GDM1 (cell line): ENCODE measurements at regions not wholly inside any gene's neighbourhood (a gene's known extent, or its start where the extent isn't known, plus 50 kb on each side); places are given as distances from the start of the nearest gene placed in this dataset.

ENCODE experiments used
- DNase-seq: peaks from one replicate; lab custom pipeline; 2025; lab: John Stamatoyannopoulos, UW

DNA sequence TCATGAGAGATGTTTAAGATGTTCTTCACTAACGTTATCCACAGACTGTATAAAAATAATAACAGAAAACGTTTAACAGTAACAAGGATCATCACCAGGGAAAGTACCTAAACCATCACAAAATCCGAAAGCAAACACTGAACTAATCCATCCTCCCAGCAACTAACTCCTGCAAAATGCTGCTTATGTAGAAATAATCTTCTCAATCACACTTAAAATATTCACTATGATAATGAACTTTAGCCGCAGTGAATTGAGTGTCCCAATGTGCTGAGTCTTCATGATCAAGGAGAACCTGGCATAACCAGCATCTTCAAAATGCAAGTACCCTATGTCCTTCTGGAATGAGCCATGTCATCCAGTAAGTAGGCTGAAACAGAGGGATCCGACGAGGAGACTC lies 166.1 kb downstream of the LTN1 start:
- no peak for DNase-seq

DNA sequence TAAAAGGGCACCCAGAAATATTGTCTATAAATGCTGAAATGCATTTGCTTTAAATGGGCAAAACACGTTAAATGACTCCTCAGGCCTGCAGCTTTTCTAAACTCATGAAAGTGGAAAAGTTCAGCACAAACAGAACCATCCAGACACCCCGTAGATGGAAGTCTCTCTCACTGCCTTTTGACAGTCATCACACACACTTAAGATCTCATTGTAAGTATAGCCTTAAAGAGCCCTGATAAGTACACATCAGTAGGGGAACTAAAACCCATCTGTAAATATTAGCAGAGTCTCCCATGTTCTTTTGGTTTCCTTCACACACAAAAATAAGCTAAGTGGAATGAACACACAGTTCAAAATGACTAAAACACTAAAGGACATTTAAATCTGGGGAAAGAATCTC lies 166.7 kb downstream of the LTN1 start:
- no peak for DNase-seq

DNA sequence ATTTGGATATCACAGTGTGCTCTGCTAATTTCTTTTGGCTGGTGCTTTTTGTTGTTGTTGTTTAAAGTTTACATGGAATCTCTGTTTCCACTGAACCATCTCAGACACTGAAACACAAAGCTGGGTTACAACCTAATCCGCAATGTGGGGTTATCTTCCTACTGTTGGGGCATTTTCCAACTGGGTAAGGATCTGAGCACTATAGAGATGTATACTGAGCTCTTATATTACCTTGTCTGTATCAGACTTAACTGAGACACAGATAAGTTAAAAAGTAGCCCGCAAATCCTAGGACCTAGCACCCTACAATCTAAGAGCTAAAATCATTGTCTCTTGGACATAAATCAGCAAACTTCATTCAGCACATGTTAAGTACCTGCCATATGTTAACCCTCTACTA lies 169.2 kb downstream of the LTN1 start:
- DNase-seq = no peak

DNA sequence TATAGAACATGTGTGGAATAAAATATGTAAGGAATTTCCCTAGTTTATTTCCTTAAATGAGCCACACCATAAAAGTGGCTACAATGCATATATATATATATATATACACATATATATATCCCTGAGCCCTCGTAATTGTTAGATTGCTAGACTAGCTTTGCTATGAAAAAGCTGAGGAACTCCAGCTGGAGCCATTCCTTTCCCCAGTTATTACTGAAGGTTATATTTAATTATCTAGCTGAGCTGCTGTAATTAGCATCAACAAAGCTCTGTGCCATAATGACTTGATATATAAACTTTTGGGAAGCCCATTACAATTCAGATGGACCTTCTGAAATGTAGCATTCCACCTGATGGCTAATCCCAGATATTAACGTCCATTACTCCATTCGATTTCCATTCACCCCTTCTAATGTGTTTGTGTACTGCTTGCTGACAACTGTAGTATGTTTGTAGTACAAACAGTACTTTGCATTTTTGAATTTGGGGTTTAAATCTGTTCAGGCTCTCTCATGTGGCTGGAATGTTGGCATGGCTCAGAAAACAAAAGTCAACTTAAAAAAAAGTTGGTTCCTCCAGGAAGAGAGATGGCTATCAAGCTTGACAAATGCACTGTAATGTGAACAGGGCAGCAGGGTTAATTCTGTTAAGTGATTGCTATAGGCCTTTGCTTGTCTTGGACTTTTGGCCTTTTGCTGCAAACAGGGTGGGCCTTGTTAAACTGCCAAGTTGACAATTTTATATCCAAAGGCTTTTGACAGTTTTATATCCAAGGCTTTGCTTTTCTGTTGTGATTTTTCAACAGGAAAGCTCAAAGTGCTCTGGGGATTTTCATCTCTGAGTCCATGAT lies 170.0 kb downstream of the LTN1 start:
- no peak for DNase-seq

DNA sequence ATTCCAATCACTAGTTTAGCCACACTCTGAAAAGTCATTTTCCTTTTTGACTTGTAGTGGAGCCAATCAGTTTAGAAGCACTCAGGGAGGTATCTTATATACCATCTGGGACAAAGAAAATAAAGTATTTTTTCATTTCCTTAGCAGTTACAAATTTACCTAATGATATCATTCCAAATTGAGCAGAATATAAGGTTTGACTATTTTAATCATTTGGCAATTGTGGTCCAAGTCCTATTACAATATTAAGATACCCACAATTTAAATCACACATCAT lies 170.6 kb downstream of the LTN1 start:
- DNase-seq = no peak

DNA sequence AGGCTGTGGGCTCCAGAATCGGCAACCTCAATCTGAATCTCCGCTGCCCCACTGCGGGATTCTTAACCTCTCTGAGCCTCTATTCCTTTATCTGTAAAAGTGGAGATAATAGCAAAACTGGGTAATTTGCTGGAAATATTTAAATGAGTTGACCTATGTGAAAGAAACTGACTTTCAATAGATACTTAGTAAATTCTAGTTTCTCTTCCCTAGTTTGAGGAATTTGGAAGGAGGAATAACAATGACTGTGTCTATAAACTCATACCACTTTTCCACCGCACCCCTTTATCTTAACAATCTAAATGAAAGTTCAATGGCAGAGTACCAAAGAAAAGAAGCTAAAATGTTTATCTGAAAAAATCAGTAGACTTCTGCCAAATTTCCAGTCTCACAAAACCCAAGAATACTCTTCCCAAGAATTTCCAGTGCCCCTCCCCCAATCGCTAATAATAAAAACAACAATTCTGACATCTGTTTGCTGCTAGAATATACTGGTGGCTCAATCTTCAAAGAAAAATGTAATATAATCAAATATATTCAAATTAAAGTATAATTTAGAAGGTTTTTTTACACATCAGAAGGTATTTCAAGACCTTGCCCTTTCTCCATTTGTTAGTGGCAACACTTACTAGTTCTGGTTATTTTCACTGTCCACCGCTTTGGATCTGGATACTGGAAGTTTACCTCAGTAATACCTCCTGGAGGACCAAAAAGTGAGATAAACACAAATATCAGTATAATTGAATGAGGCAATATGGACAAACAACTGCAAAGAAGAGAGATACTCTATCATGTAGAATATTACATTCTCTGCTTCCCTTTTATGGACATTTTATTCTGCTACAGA lies 171.2 kb downstream of the LTN1 start:
- no peak for DNase-seq

- DNase-seq = no peak
Measured at GRCh38 chr21:28818663-28819278, 173.9 kb downstream of the LTN1 start.

DNA sequence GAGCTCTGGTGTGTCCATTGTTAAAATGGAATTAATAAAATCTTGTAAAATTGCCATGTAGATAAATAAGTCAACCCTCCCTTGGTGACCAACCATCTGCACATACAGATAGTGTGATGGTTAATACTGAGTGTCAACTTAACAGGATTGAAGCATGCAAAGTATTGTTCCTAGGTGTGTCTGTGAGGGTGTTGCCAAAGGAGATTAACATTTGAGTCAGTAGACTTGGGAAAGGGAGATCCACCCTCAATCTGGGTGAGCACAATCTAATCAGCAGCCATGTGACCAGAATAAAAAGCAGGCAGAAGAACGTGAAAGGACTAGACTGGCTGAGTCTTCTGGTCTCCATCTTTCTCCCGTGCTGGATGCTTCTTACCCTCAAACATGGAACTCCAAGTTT lies 174.8 kb downstream of the LTN1 start:
- no peak for DNase-seq

- DNase-seq = no peak
Measured at GRCh38 chr21:28811860-28812259, 180.8 kb downstream of the LTN1 start.

DNA sequence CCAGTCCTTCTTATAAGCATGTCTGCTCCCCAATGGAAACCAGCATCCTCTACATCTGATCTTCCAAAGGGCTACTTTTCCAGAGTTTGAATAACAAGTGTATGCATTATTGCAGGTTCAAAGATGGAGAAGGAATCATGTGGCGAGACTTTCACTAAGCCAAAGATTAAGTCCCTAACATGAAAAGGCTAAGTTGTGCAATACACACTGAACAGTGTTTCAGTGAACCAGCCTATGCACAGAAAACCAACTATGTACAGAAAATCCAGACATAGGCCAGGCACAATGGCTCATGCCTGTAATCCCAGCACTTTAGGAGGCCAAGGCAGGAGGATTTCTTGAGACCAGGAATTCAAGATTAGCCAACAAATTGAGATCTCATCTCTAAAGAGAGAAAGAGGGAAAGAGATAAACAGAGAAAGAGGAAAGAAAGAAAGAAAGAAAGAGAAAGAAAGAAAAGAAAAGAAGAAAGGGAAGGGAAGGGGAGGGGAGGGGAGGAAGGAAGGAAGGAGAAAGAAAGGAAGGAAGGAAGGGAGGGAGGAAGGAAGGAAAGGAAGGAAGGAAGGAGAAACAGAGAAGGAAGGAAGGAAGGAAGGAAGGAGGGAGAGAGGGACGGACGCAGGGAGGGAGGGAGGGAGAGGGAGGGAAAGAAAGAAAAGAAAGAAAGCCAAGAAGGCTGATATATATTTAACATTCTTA lies 181.7 kb downstream of the LTN1 start:
- no peak for DNase-seq

- DNase-seq = no peak
Measured at GRCh38 chr21:28805885-28806284, 186.8 kb downstream of the LTN1 start.

DNA sequence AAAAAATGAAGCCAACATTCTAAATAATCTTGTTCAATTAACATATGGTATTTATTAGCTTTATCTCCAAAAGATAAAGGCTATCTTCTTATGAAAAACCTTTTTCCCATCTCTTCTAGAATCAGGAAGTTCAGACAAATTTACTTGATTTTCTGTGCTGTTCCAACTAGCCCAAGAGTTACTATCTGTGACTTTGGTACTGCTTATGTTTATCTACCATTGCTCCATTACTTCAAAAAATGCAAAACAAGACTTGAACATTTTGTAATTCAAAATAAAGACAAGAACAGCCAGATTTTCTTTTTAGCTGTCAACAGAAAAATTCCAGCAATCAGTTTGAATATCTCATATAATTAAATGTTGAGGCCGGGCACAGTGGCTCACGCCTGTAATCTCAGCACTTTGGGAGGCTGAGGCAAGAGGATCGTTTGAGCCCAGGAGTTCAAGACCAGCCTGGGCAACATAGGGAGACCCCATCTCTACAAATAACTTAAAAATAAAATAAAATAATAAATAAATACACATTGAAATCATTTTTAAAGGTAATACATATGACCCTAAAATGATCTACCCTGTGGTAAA lies 188.5 kb downstream of the LTN1 start:
- DNase-seq = no peak

DNA sequence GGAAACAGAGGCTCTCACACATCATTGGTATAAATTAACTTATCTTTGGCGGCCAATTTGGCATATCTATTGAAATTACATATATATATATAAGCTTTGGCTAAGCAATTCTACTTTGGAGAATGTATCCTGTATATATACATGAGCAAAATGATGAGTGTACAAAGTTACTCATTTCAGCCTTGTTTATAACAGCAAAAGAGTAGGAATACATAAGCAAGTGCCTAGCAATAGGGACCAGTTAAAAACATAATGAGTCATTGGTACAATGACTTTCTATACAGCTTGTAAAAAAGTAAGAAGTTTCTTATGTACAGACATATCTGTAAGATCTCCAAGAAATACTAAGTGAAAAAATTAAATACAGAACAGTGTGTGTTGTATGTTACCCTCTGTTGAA lies 190.8 kb downstream of the LTN1 start:
- DNase-seq = no peak

GRCh38 chr21:28799926-28800325 lies 192.8 kb downstream of the LTN1 start:
- no peak for DNase-seq

- DNase-seq = no peak
Measured at GRCh38 chr21:28798798-28799197, 193.9 kb downstream of the LTN1 start.

GRCh38 chr21:28795251-28795650 lies 197.4 kb downstream of the LTN1 start:
- no peak for DNase-seq

GRCh38 chr21:28794371-28794851 lies 198.3 kb downstream of the LTN1 start:
- no peak for DNase-seq

- no peak for DNase-seq
Measured at GRCh38 chr21:28793043-28793442, 199.6 kb downstream of the LTN1 start.

DNA sequence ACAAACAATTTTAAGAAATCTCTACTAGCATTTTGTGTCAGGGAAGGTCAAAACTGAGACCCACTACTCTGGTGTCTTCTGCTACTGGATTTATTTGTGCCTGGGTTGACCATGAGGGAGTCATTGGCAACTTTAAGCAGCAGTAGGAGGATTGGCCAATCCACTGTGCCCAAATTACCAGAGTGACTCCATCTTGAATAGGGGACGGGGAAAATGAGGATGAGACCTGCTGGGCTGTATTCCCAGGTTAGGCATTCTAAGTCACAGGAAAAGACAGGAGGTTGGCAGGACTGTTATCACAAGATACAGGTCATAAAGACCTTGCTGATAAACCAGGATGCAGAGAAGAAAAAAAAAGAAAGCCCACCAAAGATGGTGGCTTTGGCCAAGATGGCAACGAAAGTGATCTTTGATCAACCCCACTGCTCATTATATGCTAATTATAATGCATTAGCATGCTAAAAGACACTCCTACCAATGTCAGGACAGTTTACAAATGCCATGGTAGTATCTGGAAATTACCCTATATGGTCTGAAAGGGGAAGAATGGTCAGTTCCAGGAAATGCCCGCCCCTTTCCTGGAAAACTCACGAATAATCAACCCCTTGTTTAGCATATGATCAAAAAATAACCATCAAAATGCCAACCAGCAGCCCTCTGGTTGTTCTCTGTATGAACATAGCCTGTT lies 200.9 kb downstream of the LTN1 start:
- DNase-seq = no peak

- DNase-seq = no peak
Measured at GRCh38 chr21:28790335-28790734, 202.3 kb downstream of the LTN1 start.

GRCh38 chr21:28789523-28789922 lies 203.2 kb downstream of the LTN1 start:
- DNase-seq = no peak
